ENCODE measurements at regions not wholly inside any gene's neighbourhood (a gene's known extent, or its start where the extent isn't known, plus 50 kb on each side); places are given as distances from the start of the nearest gene placed in this dataset.

DNA sequence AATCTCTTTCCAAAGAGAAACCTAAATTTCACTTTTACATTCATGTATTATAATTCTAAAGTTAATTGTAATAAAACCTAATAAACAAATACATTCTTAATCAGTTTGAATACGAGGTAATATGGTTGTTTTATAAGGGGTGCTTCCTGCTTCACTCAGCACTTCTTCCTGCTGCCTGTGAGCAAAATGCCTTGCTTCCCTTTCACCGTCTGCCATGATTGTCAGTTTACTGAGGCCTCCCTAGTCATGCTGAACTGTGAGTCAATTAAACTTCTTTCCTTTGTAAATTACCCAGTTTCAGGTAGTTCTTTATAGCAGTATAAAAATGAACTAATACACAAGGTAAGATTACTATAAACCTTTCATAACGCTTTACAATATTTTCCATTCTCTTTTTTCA lies 491.1 kb upstream of the LRRC7 start:
- Histone ChIP-seq H3K9me3 (peaks cover 0 to 4% (median 0%) of the 10 kb centered on the region in 11 donors), H3K4me1 (no peaks in the 10 kb centered on the region), H3K27me3 (no peaks in the 10 kb centered on the region), H3K27ac (no peak overlapping the region), H3K4me3 (no peak overlapping the region), H3K36me3 (no peaks in the 10 kb centered on the region)
- TF ChIP-seq, protein P1, sequence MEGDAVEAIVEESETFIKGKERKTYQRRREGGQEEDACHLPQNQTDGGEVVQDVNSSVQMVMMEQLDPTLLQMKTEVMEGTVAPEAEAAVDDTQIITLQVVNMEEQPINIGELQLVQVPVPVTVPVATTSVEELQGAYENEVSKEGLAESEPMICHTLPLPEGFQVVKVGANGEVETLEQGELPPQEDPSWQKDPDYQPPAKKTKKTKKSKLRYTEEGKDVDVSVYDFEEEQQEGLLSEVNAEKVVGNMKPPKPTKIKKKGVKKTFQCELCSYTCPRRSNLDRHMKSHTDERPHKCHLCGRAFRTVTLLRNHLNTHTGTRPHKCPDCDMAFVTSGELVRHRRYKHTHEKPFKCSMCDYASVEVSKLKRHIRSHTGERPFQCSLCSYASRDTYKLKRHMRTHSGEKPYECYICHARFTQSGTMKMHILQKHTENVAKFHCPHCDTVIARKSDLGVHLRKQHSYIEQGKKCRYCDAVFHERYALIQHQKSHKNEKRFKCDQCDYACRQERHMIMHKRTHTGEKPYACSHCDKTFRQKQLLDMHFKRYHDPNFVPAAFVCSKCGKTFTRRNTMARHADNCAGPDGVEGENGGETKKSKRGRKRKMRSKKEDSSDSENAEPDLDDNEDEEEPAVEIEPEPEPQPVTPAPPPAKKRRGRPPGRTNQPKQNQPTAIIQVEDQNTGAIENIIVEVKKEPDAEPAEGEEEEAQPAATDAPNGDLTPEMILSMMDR (IDR thresholded peaks at IDR 0.05), result no peak
- ATAC-seq, result no peak
- WGBS, 2 donors, result 52 to 57% methylated on average over 3 of the region's 3 CpGs
- intact Hi-C loops (cut with DNase I), result no loop called here
- DNase-seq, result no peak

DNA sequence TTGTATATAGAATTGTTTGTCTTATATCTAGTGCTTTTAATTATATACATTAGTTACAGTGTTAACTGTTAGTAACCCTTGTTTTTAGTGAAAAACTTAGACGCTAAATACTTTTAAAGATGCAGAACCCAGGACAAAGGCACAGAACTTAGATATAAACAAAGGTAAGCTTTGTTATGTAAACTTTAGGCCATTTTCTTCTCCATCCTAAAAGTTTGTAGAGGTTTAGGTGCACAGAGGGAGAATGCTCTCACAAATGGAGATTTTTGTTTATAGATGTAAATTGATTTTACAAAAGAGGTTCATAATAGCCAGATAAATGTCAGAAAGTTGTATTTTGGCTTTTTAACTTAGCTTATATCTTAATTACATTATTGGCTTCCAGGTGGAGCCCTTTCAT lies 490.5 kb upstream of the LRRC7 start:
- no peaks in the 10 kb centered on the region for H3K9me3 ChIP-seq
- no peak overlapping the region for H3K4me3 ChIP-seq
- H3K36me3 ChIP-seq, result no peaks in the 10 kb centered on the region
- intact Hi-C loops (cut with DNase I), result no loop called here
- no peaks in the 10 kb centered on the region for H3K27me3 ChIP-seq
- TF ChIP-seq, protein P1 (IDR thresholded peaks at IDR 0.05), result no peak
- H3K27ac ChIP-seq, result no peak overlapping the region
- 87 to 95% methylated on average over 1 of the region's 1 CpG for WGBS, 2 donors
- no peaks in the 10 kb centered on the region for H3K4me1 ChIP-seq
- DNase-seq (no peak), ATAC-seq (no peak)

DNA sequence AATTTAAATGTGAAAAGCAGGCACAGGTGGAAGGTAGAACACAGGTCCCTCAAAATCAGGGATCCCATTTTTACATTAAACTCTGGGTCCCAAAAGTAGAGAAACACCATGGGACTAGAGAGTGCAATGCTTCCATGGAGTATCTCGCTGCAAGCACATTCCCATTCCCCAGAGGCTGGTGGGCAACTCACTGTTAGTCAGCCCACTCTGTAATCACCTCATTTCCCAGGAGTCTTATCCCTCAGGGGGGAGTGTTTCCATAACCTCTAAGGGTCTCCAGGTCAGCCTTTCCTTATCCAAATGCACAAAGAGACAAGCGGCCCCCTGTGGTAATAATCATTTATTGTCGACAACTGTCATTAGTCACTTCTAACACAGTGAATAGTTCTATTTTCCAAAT lies 490.1 kb upstream of the LRRC7 start:
- Histone ChIP-seq H3K27ac (no peak overlapping the region), H3K4me1 (no peaks in the 10 kb centered on the region), H3K36me3 (no peaks in the 10 kb centered on the region), H3K27me3 (no peaks in the 10 kb centered on the region), H3K4me3 (no peak overlapping the region), H3K9me3 (no peaks in the 10 kb centered on the region)
- DNase-seq (no peak), ATAC-seq (no peak)
- intact Hi-C loops (cut with DNase I), result no loop called here
- WGBS, 2 donors, result 74 to 87% methylated on average over 3 of the region's 3 CpGs
- TF ChIP-seq, protein P1 (IDR thresholded peaks at IDR 0.05), result no peak

DNA sequence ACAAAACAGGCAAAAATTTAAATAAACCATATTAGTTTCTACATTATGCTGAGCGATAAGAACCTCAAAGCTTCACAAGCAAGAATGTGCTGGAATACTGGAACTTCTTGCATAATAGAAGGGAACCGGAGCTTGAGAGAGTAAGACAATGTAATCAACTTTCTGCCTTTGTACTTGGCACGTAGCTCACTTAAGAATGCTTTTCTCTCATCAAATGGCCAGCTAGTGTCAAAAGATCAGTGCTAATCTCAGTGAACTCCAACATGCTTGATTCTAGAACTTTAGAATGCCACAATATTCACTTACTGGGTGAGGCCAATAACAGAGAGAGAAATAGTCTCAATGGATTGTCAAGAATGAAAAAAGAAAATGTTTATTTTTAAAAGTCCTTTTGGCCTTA lies 486.1 kb upstream of the LRRC7 start:
- ATAC-seq, result no peak
- TF ChIP-seq, protein P1 (IDR thresholded peaks at IDR 0.05), result no peak
- 48 to 49% methylated on average over 3 of the region's 3 CpGs for WGBS, 2 donors
- no peak overlapping the region for H3K4me3 ChIP-seq
- no peak overlapping the region for H3K27ac ChIP-seq
- H3K4me1 ChIP-seq, result no peaks in the 10 kb centered on the region
- intact Hi-C loops (cut with DNase I), result no loop called here
- no peaks in the 10 kb centered on the region for H3K9me3 ChIP-seq
- no peaks in the 10 kb centered on the region for H3K36me3 ChIP-seq
- H3K27me3 ChIP-seq, result no peaks in the 10 kb centered on the region
- no peak for DNase-seq

DNA sequence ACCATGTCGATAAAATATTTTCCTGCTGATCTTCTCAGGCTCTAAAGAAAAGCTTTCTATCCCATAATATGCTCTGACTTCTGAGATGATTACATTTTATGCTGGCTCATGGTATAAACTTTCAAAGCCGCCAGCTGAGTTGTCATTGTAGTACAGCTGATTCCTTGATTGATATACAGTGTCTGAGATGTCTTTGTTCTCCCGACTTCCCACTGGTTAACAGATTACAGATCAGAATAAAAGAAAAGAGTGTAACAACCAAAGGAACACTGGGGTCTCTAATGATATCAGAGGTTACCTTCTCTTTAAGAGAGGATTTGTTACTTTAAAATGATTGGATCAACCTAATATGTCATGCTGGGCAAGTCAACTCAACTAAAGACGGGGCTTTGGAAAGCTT lies 485.4 kb upstream of the LRRC7 start:
- WGBS, 2 donors, result 66% methylated on average over 4 of the region's 4 CpGs
- intact Hi-C loops (cut with DNase I), result no loop called here
- DNase-seq (no peak), ATAC-seq (no peak)
- H3K4me1 ChIP-seq, result no peaks in the 10 kb centered on the region
- no peaks in the 10 kb centered on the region for H3K27me3 ChIP-seq
- H3K4me3 ChIP-seq, result no peak overlapping the region
- H3K27ac ChIP-seq, result no peak overlapping the region
- TF ChIP-seq, protein P1 (IDR thresholded peaks at IDR 0.05), result no peak
- H3K9me3 ChIP-seq, result no peaks in the 10 kb centered on the region
- no peaks in the 10 kb centered on the region for H3K36me3 ChIP-seq

Measured in heart right ventricle (tissue), 16 donors.